BJ (cell line): ENCODE measurements at regions not wholly inside any gene's neighbourhood (a gene's known extent, or its start where the extent isn't known, plus 50 kb on each side); places are given as distances from the start of the nearest gene placed in this dataset.

Experiments used
- CTCF ChIA-PET: fragments of 350-600 bp; formaldehyde crosslinking; extraction: SDS; loops from one replicate; lab custom pipeline; 2021; ENCODE audit warnings: antibody characterized with exemption, inconsistent platforms; lab: Yijun Ruan, JAX
- POLR2A ChIA-PET: fragments of 300-600 bp; sonication (Branson Sonifier 250); formaldehyde crosslinking; extraction: SDS; loops from one replicate; lab custom pipeline; 2021; ENCODE audit warnings: antibody characterized with exemption; lab: Charles Lee
- DNase-seq: peaks from one replicate; pipeline ENCODE4 v3.0.0-alpha.2; 2011; ENCODE audit warnings: low read depth
- H3K27me3 ChIP-seq: 2 replicates; pipeline ENCODE4 v1.6.0; 2011; ENCODE audit warnings: low read length; ENCODE audit not compliant: control insufficient read depth, insufficient read depth
- H3K36me3 ChIP-seq: 2 replicates; pipeline ENCODE4 v1.5.1; 2011; ENCODE audit warnings: low read length; ENCODE audit not compliant: control insufficient read depth, insufficient read depth
- H3K4me3 ChIP-seq: 2 replicates; pipeline ENCODE4 v1.5.1; 2011; ENCODE audit warnings: low read depth, mild to moderate bottlenecking, control low read depth, low read length
- TF ChIP-seq, protein P1 (sequence below): IDR thresholded peaks from 2 replicates; pipeline ENCODE4 v1.5.1; 2011; ENCODE audit warnings: low read depth, mild to moderate bottlenecking, control low read depth, inconsistent platforms, low read length, moderate library complexity; ENCODE audit not compliant: insufficient read depth

DNA sequence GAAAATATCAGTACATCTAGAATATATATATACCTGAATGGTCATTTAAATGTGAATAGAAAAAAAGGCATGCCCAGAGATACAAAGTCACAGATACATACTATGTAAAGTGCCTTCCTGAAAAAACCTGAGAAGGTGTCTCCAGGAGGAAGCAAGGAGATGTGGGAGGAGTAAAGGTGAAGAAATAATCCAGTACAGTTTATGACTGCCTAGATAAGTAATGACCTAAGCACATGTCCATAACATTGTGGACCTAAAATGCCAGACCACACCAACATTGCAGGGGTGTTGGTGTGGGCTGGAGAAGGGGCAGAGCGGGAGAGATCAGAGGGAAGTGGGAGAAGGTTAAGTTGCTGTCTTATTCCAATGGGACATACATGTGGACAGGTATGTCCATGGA lies 226.9 kb downstream of the ZNF621 start:
- Histone ChIP-seq H3K27me3 (no peaks in the 10 kb centered on the region), H3K4me3 (no peak overlapping the region), H3K36me3 (no peaks in the 10 kb centered on the region)
- CTCF ChIA-PET, result no interaction called here
- TF ChIP-seq, protein P1, sequence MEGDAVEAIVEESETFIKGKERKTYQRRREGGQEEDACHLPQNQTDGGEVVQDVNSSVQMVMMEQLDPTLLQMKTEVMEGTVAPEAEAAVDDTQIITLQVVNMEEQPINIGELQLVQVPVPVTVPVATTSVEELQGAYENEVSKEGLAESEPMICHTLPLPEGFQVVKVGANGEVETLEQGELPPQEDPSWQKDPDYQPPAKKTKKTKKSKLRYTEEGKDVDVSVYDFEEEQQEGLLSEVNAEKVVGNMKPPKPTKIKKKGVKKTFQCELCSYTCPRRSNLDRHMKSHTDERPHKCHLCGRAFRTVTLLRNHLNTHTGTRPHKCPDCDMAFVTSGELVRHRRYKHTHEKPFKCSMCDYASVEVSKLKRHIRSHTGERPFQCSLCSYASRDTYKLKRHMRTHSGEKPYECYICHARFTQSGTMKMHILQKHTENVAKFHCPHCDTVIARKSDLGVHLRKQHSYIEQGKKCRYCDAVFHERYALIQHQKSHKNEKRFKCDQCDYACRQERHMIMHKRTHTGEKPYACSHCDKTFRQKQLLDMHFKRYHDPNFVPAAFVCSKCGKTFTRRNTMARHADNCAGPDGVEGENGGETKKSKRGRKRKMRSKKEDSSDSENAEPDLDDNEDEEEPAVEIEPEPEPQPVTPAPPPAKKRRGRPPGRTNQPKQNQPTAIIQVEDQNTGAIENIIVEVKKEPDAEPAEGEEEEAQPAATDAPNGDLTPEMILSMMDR, result no peak
- no peak for DNase-seq
- POLR2A ChIA-PET, result no interaction called here

DNA sequence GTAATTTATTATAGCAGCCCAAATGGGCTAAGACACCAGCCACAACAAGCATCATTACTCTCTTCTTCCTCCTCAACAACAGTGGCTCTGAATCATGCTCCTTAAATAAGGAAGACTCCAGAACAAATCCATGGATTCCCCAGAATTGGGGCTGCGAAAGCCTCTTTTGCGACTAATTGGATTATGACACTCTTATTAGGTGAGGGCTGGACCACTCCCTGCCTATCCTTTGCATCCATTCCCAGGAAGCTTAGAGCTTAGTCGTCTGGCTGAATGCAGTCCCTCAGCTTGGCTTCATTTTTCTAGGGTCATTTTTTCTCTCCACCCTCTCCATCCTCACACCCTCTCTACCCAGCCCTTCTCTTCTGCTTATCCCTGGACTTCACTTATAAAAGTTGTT lies 227.7 kb downstream of the ZNF621 start:
- TF ChIP-seq, protein P1, result no peak
- Histone ChIP-seq H3K36me3 (no peaks in the 10 kb centered on the region), H3K4me3 (no peak overlapping the region), H3K27me3 (no peaks in the 10 kb centered on the region)
- no peak for DNase-seq
- ChIA-PET CTCF (no interaction called here), POLR2A (no interaction called here)

DNA sequence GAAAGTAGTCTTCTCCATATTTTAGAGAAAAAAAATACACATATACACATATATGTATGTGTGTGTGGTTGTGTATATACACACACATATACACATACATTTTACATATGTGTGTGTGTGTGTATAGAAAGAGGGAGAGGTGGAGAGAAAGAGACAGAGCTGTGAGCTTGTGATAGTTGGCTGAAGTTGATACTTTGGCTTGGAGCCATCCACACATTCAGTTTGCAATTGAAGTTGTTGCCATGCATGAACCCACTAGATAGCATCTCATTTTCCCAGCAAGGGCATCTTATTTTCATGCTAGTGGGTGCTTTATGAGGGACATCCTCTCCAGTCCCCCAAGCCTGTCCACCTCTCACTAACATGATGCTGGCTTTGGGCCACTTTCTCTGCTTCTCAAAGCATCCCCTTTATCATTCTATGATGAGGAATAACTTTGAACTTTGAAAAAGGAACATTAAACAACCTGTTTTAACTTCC lies 228.6 kb downstream of the ZNF621 start:
- ChIA-PET POLR2A (no interaction called here), CTCF (no interaction called here)
- TF ChIP-seq, protein P1, result no peak
- Histone ChIP-seq H3K36me3 (no peaks in the 10 kb centered on the region), H3K27me3 (no peaks in the 10 kb centered on the region), H3K4me3 (no peak overlapping the region)
- DNase-seq, result no peak

DNA sequence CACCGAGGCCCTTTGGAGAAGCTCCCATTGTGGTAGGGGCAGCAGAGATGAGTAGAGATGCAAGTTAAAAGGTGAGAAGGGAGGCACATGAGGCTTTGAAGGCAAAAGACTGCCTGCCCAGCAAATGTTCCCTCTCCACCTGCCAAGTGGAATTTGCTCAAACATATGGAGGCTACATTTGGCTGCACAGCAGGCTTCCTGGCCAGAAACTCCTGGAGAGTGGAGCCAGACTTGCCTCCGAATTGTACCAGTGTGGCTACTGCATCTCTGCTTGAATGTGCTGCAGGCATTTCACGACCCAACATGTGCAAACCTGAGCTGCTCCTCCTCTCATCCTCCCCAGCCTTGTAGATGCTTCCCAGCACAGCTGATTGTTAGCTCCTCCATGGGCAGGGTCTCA lies 229.2 kb downstream of the ZNF621 start:
- Histone ChIP-seq H3K4me3 (no peak overlapping the region), H3K36me3 (no peaks in the 10 kb centered on the region), H3K27me3 (no peaks in the 10 kb centered on the region)
- TF ChIP-seq, protein P1, result no peak
- ChIA-PET POLR2A (no interaction called here), CTCF (no interaction called here)
- no peak for DNase-seq

DNA sequence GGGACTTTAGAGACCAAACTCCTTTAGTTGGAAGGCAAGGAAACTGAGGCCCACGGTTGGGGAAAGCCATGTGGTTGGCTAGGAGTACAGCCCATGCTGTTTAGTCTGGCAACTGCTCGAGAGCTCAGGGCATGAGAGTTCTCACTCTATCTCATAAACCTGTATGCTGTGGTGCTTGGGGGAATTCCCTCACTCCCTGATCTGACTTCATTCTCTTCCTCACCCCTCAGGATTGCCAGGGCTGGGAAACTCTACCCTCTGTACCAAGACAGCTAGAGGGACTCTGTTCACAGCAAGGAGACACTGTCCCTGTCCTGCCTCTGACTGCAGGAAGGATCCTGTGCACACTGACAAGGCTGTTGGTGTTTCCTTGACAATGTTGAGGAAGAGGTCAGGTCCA lies 230.2 kb downstream of the ZNF621 start:
- Histone ChIP-seq H3K36me3 (no peaks in the 10 kb centered on the region), H3K27me3 (no peaks in the 10 kb centered on the region), H3K4me3 (no peak overlapping the region)
- ChIA-PET CTCF (no interaction called here), POLR2A (no interaction called here)
- TF ChIP-seq, protein P1, result no peak
- no peak for DNase-seq
